Loucy (cell line): ENCODE measurements at regions not wholly inside any gene's neighbourhood (a gene's known extent, or its start where the extent isn't known, plus 50 kb on each side); places are given as distances from the start of the nearest gene placed in this dataset.

Experiments
- CTCF ChIP-seq: fragments of 200-600 bp; sonication (generic); conservative IDR thresholded peaks from 2 replicates; pipeline ENCODE4 v1.5.1; 2014; ENCODE audit warnings: mild to moderate bottlenecking, antibody characterized with exemption, low read length
- EZH2phosphoT487 ChIP-seq: fragments of 200-600 bp; IDR thresholded peaks from 2 replicates; pipeline ENCODE4 v1.6.1; 2018; ENCODE audit warnings: antibody characterized with exemption, mild to moderate bottlenecking, moderate library complexity, borderline replicate concordance

GRCh38 chr3:181609030-181609767 lies 102.5 kb upstream of the SOX2 start:
- TF ChIP-seq CTCF (no peak), EZH2phosphoT487 (no peak)
